Peyer's patch (tissue), 4 donors: ENCODE measurements at regions not wholly inside any gene's neighbourhood (a gene's known extent, or its start where the extent isn't known, plus 50 kb on each side); places are given as distances from the start of the nearest gene placed in this dataset.

Experiments
- DNase-seq, 3 donors: peaks; one replicate each; pipeline ENCODE4 v3.0.0-alpha.2; 2017 to 2019
- H3K27ac ChIP-seq, 4 donors: fragments of 200-600 bp; sonication (generic); one replicate each; pipeline ENCODE4 v1.5.1; 2016 to 2019
- H3K27me3 ChIP-seq, 2 donors: fragments of 200-600 bp; sonication (generic); one replicate each; pipeline ENCODE4 v1.5.1; 2019
- H3K36me3 ChIP-seq, 3 donors: fragments of 200-600 bp; sonication (generic); one replicate each; pipeline ENCODE4 v1.5.1; 2016 to 2019
- H3K4me1 ChIP-seq, 4 donors: fragments of 200-600 bp; sonication (generic); one replicate each; pipeline ENCODE4 v1.5.1; 2016 to 2019
- H3K4me3 ChIP-seq, 4 donors: fragments of 200-600 bp; sonication (generic); 1 replicate in 3 of 4; 2 replicates in 1 of 4; pipeline ENCODE4 v1.5.1; 2016 to 2019; ENCODE audit warnings: mild to moderate bottlenecking in 1 of 4
- H3K9me3 ChIP-seq, 4 donors: fragments of 200-600 bp; sonication (generic); one replicate each; pipeline ENCODE4 v1.5.1; 2016 to 2019; ENCODE audit warnings: mild to moderate bottlenecking in 1 of 4
- CTCF ChIP-seq, 6 experiments: fragments of 450-650 bp in 4 of 6; fragments of 200-600 bp in 2 of 6; sonication (generic) in 1 of 6; IDR thresholded peaks; one replicate each; pipeline ENCODE4 v1.5.1; 2017 to 2019; ENCODE audit warnings: antibody characterized with exemption in 6 of 6, mild to moderate bottlenecking in 3 of 6, moderate library complexity in 1 of 6
- POLR2A ChIP-seq, 2 donors: fragments of 450-650 bp; IDR thresholded peaks; one replicate each; pipeline ENCODE4 v1.5.1; 2017; ENCODE audit warnings: antibody characterized with exemption in 2 of 2, mild to moderate bottlenecking in 2 of 2, moderate library complexity in 2 of 2

- DNase-seq, result no peak
- Histone ChIP-seq H3K27ac (no peak overlapping the region), H3K9me3 (no peaks in the 10 kb centered on the region), H3K36me3 (no peaks in the 10 kb centered on the region), H3K27me3 (no peaks in the 10 kb centered on the region), H3K4me3 (no peak overlapping the region), H3K4me1 (no peaks in the 10 kb centered on the region)
- TF ChIP-seq POLR2A (IDR thresholded peaks at IDR 0.05), result no peak
- no peak for TF ChIP-seq CTCF (IDR thresholded peaks at IDR 0.05)
Measured at GRCh38 chr3:165440380-165440779, 244.2 kb upstream of the SLITRK3 start.

- TF ChIP-seq POLR2A (IDR thresholded peaks at IDR 0.05) (no peak), CTCF (IDR thresholded peaks at IDR 0.05) (no peak)
- H3K4me3 ChIP-seq, result no peak overlapping the region
- H3K27ac ChIP-seq, result no peak overlapping the region
- no peaks in the 10 kb centered on the region for H3K9me3 ChIP-seq
- H3K36me3 ChIP-seq, result no peaks in the 10 kb centered on the region
- H3K4me1 ChIP-seq, result no peaks in the 10 kb centered on the region
- no peaks in the 10 kb centered on the region for H3K27me3 ChIP-seq
- no peak for DNase-seq
Measured at GRCh38 chr3:165439765-165440164, 243.6 kb upstream of the SLITRK3 start.

- no peak overlapping the region for H3K27ac ChIP-seq
- H3K4me3 ChIP-seq, result no peak overlapping the region
- H3K9me3 ChIP-seq, result no peaks in the 10 kb centered on the region
- no peak for DNase-seq
- no peaks in the 10 kb centered on the region for H3K4me1 ChIP-seq
- H3K27me3 ChIP-seq, result no peaks in the 10 kb centered on the region
- no peaks in the 10 kb centered on the region for H3K36me3 ChIP-seq
- no peak for TF ChIP-seq POLR2A (IDR thresholded peaks at IDR 0.05)
- no peak for TF ChIP-seq CTCF (IDR thresholded peaks at IDR 0.05)
Measured at GRCh38 chr3:165434516-165434915, 238.3 kb upstream of the SLITRK3 start.

- Histone ChIP-seq H3K9me3 (no peaks in the 10 kb centered on the region), H3K27me3 (no peaks in the 10 kb centered on the region), H3K36me3 (no peaks in the 10 kb centered on the region), H3K4me1 (no peaks in the 10 kb centered on the region), H3K27ac (no peak overlapping the region), H3K4me3 (no peak overlapping the region)
- TF ChIP-seq POLR2A (IDR thresholded peaks at IDR 0.05) (no peak), CTCF (IDR thresholded peaks at IDR 0.05) (no peak)
- no peak for DNase-seq
Measured at GRCh38 chr3:165406425-165406824, 210.2 kb upstream of the SLITRK3 start.

- no peaks in the 10 kb centered on the region for H3K27me3 ChIP-seq
- H3K36me3 ChIP-seq, result no peaks in the 10 kb centered on the region
- H3K4me1 ChIP-seq, result no peaks in the 10 kb centered on the region
- no peak overlapping the region for H3K27ac ChIP-seq
- no peaks in the 10 kb centered on the region for H3K9me3 ChIP-seq
- no peak for DNase-seq
- TF ChIP-seq CTCF (IDR thresholded peaks at IDR 0.05) (no peak), POLR2A (IDR thresholded peaks at IDR 0.05) (no peak)
- H3K4me3 ChIP-seq, result no peak overlapping the region
Measured at GRCh38 chr3:165404357-165405027, 208.3 kb upstream of the SLITRK3 start.

GRCh38 chr3:165403666-165404065, 207.5 kb upstream of the SLITRK3 start:
- H3K9me3 ChIP-seq, result no peaks in the 10 kb centered on the region
- H3K36me3 ChIP-seq, result no peaks in the 10 kb centered on the region
- TF ChIP-seq CTCF (IDR thresholded peaks at IDR 0.05) (no peak), POLR2A (IDR thresholded peaks at IDR 0.05) (no peak)
- no peak for DNase-seq
- no peaks in the 10 kb centered on the region for H3K4me1 ChIP-seq
- H3K27me3 ChIP-seq, result no peaks in the 10 kb centered on the region
- no peak overlapping the region for H3K4me3 ChIP-seq
- H3K27ac ChIP-seq, result no peak overlapping the region
